ENCODE measurements at regions not wholly inside any gene's neighbourhood (a gene's known extent, or its start where the extent isn't known, plus 50 kb on each side); places are given as distances from the start of the nearest gene placed in this dataset.

- Histone ChIP-seq H3K27me3 (no peaks in the 10 kb centered on the region), H3K27ac (no peak overlapping the region), H3K4me3 (no peak overlapping the region), H3K9me3 (no peaks in the 10 kb centered on the region), H3K4me1 (no peaks in the 10 kb centered on the region), H3K36me3 (no peaks in the 10 kb centered on the region)
- DNase-seq = no peak
- TF ChIP-seq CTCF (IDR thresholded peaks at IDR 0.05) (no peak), POLR2A (IDR thresholded peaks at IDR 0.05) (no peak)
- intact Hi-C loops (cut with DNase I; ENCODE audit: low total_unique reads) = no loop called here
These were observed 156.7 kb upstream of the NEGR1 start for GRCh38 chr1:72439036-72439435.

- TF ChIP-seq POLR2A (IDR thresholded peaks at IDR 0.05) (no peak), CTCF (IDR thresholded peaks at IDR 0.05) (no peak)
These were observed 155.9 kb upstream of the NEGR1 start for GRCh38 chr1:72438270-72438669.

GRCh38 chr1:72435025-72435424, 152.7 kb upstream of the NEGR1 start:
- intact Hi-C loops (cut with DNase I; ENCODE audit: low total_unique reads) = no loop called here
- TF ChIP-seq POLR2A (IDR thresholded peaks at IDR 0.05) (no peak), CTCF (IDR thresholded peaks at IDR 0.05) (no peak)
- no peak for DNase-seq

More at GRCh38 chr1:72438270-72438669, 155.9 kb upstream of the NEGR1 start:
- Histone ChIP-seq H3K27ac (no peak overlapping the region), H3K4me1 (no peaks in the 10 kb centered on the region), H3K4me3 (no peak overlapping the region), H3K36me3 (no peaks in the 10 kb centered on the region), H3K27me3 (no peaks in the 10 kb centered on the region), H3K9me3 (no peaks in the 10 kb centered on the region)
- no peak for DNase-seq
- intact Hi-C loops (cut with DNase I; ENCODE audit: low total_unique reads) = no loop called here

GRCh38 chr1:72434070-72434469, 151.7 kb upstream of the NEGR1 start:
- H3K4me1 ChIP-seq = no peaks in the 10 kb centered on the region
- no peaks in the 10 kb centered on the region for H3K27me3 ChIP-seq
- no peaks in the 10 kb centered on the region for H3K36me3 ChIP-seq
- TF ChIP-seq CTCF (IDR thresholded peaks at IDR 0.05) (no peak), POLR2A (IDR thresholded peaks at IDR 0.05) (no peak)
- H3K9me3 ChIP-seq = no peaks in the 10 kb centered on the region
- no peak overlapping the region for H3K4me3 ChIP-seq
- intact Hi-C loops (cut with DNase I; ENCODE audit: low total_unique reads) = no loop called here
- no peak overlapping the region for H3K27ac ChIP-seq
- no peak for DNase-seq

More at GRCh38 chr1:72435025-72435424, 152.7 kb upstream of the NEGR1 start:
- Histone ChIP-seq H3K36me3 (no peaks in the 10 kb centered on the region), H3K27me3 (no peaks in the 10 kb centered on the region), H3K27ac (no peak overlapping the region), H3K4me1 (no peaks in the 10 kb centered on the region), H3K9me3 (no peaks in the 10 kb centered on the region), H3K4me3 (no peak overlapping the region)

- DNase-seq = no peak
- H3K4me3 ChIP-seq = no peak overlapping the region
- intact Hi-C loops (cut with DNase I; ENCODE audit: low total_unique reads) = no loop called here
- H3K36me3 ChIP-seq = no peaks in the 10 kb centered on the region
- no peak overlapping the region for H3K27ac ChIP-seq
- H3K27me3 ChIP-seq = no peaks in the 10 kb centered on the region
- no peaks in the 10 kb centered on the region for H3K9me3 ChIP-seq
- no peak for TF ChIP-seq POLR2A (IDR thresholded peaks at IDR 0.05)
- no peak for TF ChIP-seq CTCF (IDR thresholded peaks at IDR 0.05)
- no peaks in the 10 kb centered on the region for H3K4me1 ChIP-seq
These were observed 151.3 kb upstream of the NEGR1 start for GRCh38 chr1:72433591-72433990.

Data from uterus (tissue), 3 donors.